ENCODE measurements at regions not wholly inside any gene's neighbourhood (a gene's known extent, or its start where the extent isn't known, plus 50 kb on each side); places are given as distances from the start of the nearest gene placed in this dataset.

GRCh38 chr14:42159138-42159537 is 552.5 kb downstream of the LRFN5 start:
- no peak overlapping the region for H3K4me2 ChIP-seq
- no peaks in the 10 kb centered on the region for H3K4me1 ChIP-seq
- ATAC-seq (no peak), FAIRE-seq (no peak), DNase-seq (ENCODE audit: low read depth in 1 of 2, low spot score in 1 of 2) (no peak)
- H3K4me3 ChIP-seq: no peak overlapping the region
- POLR2A ChIA-PET: no interaction called here
- WGBS (ENCODE audit: missing lambda C conversion rate): 83% methylated on average over 2 of the region's 2 CpGs
- H3K9me3 ChIP-seq: no peaks in the 10 kb centered on the region
- H3K27ac ChIP-seq: no peak overlapping the region
- TF ChIP-seq CHD4 (IDR thresholded peaks at IDR 0.05; ENCODE audit: borderline replicate concordance) (no peak), FOXS1 (CRISPR knock-in tag; IDR thresholded peaks at IDR 0.05) (no peak), RNF2 (IDR thresholded peaks at IDR 0.05; ENCODE audit: borderline replicate concordance, low read depth) (no peak), EHF (CRISPR knock-in tag; IDR thresholded peaks at IDR 0.05) (no peak), RFX5 (IDR thresholded peaks at IDR 0.05) (no peak), ZSCAN20 (CRISPR knock-in tag; IDR thresholded peaks at IDR 0.05) (no peak), POLR2AphosphoS2 (conservative IDR thresholded peaks at IDR 0.05; ENCODE audit: low read length) (no peak), ZNF302 (CRISPR knock-in tag; IDR thresholded peaks at IDR 0.05) (no peak), PBX3 (IDR thresholded peaks at IDR 0.05) (no peak), CEBPB (IDR thresholded peaks at IDR 0.05) (no peak), FOSL2 (IDR thresholded peaks at IDR 0.05) (no peak), FOSL2 (CRISPR knock-in tag; IDR thresholded peaks at IDR 0.05) (no peak), HOXB5 (CRISPR knock-in tag; IDR thresholded peaks at IDR 0.05) (no peak)
- TF ChIP-seq, protein P1, sequence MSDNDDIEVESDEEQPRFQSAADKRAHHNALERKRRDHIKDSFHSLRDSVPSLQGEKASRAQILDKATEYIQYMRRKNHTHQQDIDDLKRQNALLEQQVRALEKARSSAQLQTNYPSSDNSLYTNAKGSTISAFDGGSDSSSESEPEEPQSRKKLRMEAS (IDR thresholded peaks at IDR 0.05): no peak
- CTCF ChIA-PET: no interaction called here

DNA sequence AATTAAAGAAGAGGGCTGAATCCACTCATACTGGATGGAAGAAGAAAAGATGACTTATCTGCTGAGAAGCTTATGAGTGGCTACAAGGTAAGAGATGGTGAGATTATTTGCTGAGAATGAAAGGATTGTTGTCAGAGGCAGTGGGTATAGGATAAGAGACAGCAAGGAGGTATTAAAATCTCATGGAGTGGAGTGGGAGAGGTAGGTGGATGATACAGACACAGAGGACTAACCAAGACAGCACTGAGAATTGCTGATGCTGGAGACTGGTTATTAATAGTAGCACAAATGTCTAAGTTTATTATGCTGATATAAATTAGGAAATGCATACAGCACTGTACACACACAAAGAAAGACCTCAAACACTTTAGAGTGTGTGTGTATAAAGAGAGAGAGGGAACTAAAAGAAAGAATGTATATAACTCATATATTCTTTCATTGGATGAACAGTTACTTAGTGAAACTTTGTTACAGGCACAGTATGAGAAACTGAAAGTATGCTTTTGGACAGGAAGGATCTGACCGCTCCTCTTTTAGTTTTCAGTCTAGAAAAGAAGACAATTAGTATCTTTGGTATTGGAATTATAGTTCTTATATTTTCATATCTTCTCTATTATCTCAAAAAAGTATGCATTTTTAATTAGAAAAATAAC is 543.1 kb downstream of the LRFN5 start:
- ATAC-seq (no peak), FAIRE-seq (no peak), DNase-seq (ENCODE audit: low read depth in 1 of 2, low spot score in 1 of 2) (no peak)
- ChIA-PET CTCF (no interaction called here), POLR2A (no interaction called here)
- TF ChIP-seq HES2 (IDR thresholded peaks at IDR 0.05) (no peak), RFX5 (IDR thresholded peaks at IDR 0.05) (no peak), USF2 (IDR thresholded peaks at IDR 0.05) (no peak), NFE2L2 (conservative IDR thresholded peaks at IDR 0.05; ENCODE audit: low read length) (no peak), REST (IDR thresholded peaks at IDR 0.05) (no peak), HDAC2 (IDR thresholded peaks at IDR 0.05) (no peak), HMGXB4 (CRISPR knock-in tag; IDR thresholded peaks at IDR 0.05; ENCODE audit: borderline replicate concordance) (no peak), RARB (CRISPR knock-in tag; IDR thresholded peaks at IDR 0.05) (no peak), SREBF2 (IDR thresholded peaks at IDR 0.05) (no peak), POLR2A (IDR thresholded peaks at IDR 0.05; ENCODE audit: low read length) (no peak), MYC (IDR thresholded peaks at IDR 0.05; ENCODE audit: borderline replicate concordance, low read length) (no peak), CEBPB (IDR thresholded peaks at IDR 0.05) (no peak)
- TF ChIP-seq, protein P2, sequence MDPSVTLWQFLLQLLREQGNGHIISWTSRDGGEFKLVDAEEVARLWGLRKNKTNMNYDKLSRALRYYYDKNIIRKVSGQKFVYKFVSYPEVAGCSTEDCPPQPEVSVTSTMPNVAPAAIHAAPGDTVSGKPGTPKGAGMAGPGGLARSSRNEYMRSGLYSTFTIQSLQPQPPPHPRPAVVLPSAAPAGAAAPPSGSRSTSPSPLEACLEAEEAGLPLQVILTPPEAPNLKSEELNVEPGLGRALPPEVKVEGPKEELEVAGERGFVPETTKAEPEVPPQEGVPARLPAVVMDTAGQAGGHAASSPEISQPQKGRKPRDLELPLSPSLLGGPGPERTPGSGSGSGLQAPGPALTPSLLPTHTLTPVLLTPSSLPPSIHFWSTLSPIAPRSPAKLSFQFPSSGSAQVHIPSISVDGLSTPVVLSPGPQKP (IDR thresholded peaks at IDR 0.05; ENCODE audit: low read depth, low read length): no peak
- Histone ChIP-seq H3K4me3 (no peak overlapping the region), H3K9me3 (no peaks in the 10 kb centered on the region), H3K4me1 (no peaks in the 10 kb centered on the region), H3K4me2 (no peak overlapping the region), H3K27ac (no peak overlapping the region)
- 56% methylated on average over 1 of the region's 1 CpG for WGBS (ENCODE audit: missing lambda C conversion rate)
